Right cardiac atrium (tissue), 5 donors: ENCODE measurements at regions not wholly inside any gene's neighbourhood (a gene's known extent, or its start where the extent isn't known, plus 50 kb on each side); places are given as distances from the start of the nearest gene placed in this dataset.

Source experiments
- ATAC-seq, 2 donors: fragments of 200-7000 bp; cut with Tn5 transposase; one replicate each; pipeline versions ENCODE4 v1.8.0 to v1.9.1; 2020; ENCODE audit warnings: moderate library complexity in 2 of 2, mild to moderate bottlenecking in 1 of 2
- DNase-seq, 3 donors: peaks; one replicate each; pipeline ENCODE4 v3.0.0-alpha.2; 2020
- H3K27ac ChIP-seq: one replicate; pipeline ENCODE4 v1.5.1; 2013; ENCODE audit warnings: mild to moderate bottlenecking, low read length, control low read depth, moderate library complexity
- H3K27me3 ChIP-seq: one replicate; pipeline ENCODE4 v1.6.1; 2013; ENCODE audit not compliant: control insufficient read depth, insufficient read depth
- H3K4me1 ChIP-seq: one replicate; pipeline ENCODE4 v1.6.1; 2013; ENCODE audit warnings: low read length; ENCODE audit not compliant: control insufficient read depth, insufficient read depth
- H3K4me3 ChIP-seq: one replicate; pipeline ENCODE4 v1.5.1; 2013; ENCODE audit warnings: low read length, control low read depth
- H3K9me3 ChIP-seq: one replicate; pipeline ENCODE4 v1.6.1; 2013; ENCODE audit warnings: low read length; ENCODE audit not compliant: control insufficient read depth
- WGBS: extraction: QIAGEN DNeasy Blood & Tissue Kit; methylation state at CpG from one replicate; pipeline ENCODE4 v1.1.7; 2013; 5-methylcytosine and 5-hydroxymethylcytosine counted together
- intact Hi-C, 4 donors: fragments of 100-400 bp; cut with DNase I; formaldehyde crosslinking; loops; one replicate each; pipeline versions ENCODE4 v1.11.0 to v1.14.0; 2022 to 2023
- donor health status: healthy with polysubstance abuse.
- donor health status: DM: no; HTN: yes; CAD: no.
- donor health status: DM: no; HTN: no; CAD: no.
- donor health status: DM: no; HTN: yes; CAD: no; lungs with severe emphysema.
- donor health status: DM: yes; HTN: yes; CAD: no.

DNA sequence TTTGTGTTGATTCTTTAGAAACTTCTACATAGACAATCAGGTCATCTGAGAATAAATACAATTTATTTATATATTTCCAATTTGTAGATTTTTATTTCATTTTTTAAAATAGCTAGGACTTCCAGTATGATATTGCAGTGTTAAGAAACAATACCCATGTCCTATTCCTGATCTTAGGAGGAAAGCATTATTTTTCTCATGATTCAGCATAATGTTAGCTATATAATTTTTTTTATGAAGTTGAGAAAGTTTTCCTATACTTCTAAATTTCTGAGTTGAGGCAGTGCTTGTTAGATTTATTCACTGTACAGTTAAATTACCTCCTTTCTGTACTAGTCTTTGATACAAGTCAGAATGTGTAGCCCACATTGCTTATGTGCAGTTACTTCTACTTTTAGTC lies 595.7 kb upstream of the HS6ST1 start:
- DNase-seq: no peak
- Histone ChIP-seq H3K9me3 (no peaks in the 10 kb centered on the region), H3K4me3 (no peak overlapping the region), H3K27ac (no peak overlapping the region), H3K4me1 (no peaks in the 10 kb centered on the region), H3K27me3 (no peaks in the 10 kb centered on the region)
- intact Hi-C loops: no loop called here
- ATAC-seq: no peak

DNA sequence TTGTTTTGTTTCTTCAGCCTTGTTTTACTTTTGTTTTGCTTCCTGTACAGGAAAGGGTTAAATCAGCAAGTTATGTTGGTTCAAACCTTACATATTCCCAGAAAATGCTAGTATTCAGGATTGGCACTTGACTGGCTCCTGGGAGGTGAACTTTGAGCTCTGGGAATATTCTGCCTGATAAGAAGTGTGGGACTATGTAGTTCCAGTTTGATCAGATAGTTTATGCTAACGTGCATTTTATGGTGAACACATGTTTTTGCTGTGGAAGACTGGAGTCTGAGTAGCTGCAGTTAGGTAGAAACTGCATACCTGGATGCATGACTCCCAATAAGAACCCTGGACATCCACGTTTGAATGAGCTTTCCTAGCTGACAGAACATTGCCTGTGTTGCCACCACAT lies 603.1 kb upstream of the HS6ST1 start:
- H3K9me3 ChIP-seq: no peaks in the 10 kb centered on the region
- no peaks in the 10 kb centered on the region for H3K27me3 ChIP-seq
- 16% methylated on average over 2 of the region's 2 CpGs for WGBS
- H3K4me3 ChIP-seq: no peak overlapping the region
- no peaks in the 10 kb centered on the region for H3K4me1 ChIP-seq
- intact Hi-C loops: no loop called here
- no peak overlapping the region for H3K27ac ChIP-seq
- ATAC-seq: no peak
- DNase-seq: no peak

DNA sequence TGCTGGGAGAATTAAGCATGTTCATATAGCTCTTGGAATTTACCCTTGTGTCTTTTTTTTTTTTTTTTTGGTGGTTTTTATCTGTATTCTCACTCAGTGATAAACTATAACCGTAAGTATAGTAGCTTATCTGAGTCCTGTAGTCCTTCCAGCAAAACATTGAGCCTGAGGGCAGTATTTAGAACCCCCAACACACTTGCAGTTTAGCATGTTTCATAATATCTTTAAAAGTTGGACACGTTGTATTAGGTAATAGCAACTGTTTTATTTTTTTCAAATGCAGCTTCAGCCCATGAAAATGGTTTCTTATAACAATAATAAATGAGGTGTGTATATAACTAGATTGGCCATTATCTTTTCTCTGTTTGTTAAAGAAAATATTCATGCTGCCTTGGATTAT lies 603.5 kb upstream of the HS6ST1 start:
- no peak for DNase-seq
- ATAC-seq: no peak
- no peak overlapping the region for H3K4me3 ChIP-seq
- H3K9me3 ChIP-seq: no peaks in the 10 kb centered on the region
- no peak overlapping the region for H3K27ac ChIP-seq
- intact Hi-C loops: no loop called here
- H3K27me3 ChIP-seq: no peaks in the 10 kb centered on the region
- no peaks in the 10 kb centered on the region for H3K4me1 ChIP-seq
- WGBS: 20% methylated on average over 2 of the region's 2 CpGs

DNA sequence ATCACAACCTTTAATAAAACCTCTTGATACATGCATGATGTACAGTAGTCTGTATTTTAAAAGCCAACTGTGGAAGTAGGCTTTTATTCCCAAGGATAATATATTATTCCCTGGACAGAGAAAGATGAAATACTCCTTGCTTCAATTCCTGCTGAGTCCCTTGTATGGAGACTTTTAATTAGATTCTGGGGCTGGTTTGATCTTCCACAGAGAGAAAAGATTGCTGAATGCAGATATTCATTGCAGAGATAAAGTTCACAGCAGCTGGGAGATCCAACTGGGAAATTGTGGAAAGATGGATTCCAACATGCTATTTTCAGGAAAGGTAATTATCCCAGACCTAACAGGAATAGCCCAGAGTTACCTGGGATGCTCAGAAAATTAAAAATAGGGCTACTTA lies 607.0 kb upstream of the HS6ST1 start:
- DNase-seq: no peak
- Histone ChIP-seq H3K27ac (no peak overlapping the region), H3K4me3 (no peak overlapping the region), H3K4me1 (no peaks in the 10 kb centered on the region), H3K9me3 (no peaks in the 10 kb centered on the region), H3K27me3 (no peaks in the 10 kb centered on the region)
- no peak for ATAC-seq
- intact Hi-C loops: no loop called here

DNA sequence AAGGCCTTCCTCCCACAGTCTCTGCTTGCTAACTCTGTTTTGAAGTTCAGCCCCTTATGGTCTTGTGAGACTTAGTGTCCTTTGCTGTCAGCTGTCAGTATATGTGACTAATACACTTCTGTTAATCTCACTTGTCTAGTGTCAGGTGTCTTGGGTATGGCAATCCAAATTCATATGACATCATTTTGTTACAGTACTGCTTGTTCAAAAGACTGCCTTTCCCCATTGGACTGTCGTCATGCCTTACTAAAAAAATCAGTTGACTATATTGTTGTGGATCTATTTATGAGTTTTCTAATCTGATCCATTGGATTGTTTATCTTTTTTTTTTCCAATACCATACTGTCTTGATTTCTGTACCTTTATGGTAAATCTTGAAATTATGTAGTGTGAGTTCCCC lies 611.4 kb upstream of the HS6ST1 start:
- no peaks in the 10 kb centered on the region for H3K27me3 ChIP-seq
- no peak overlapping the region for H3K27ac ChIP-seq
- no peaks in the 10 kb centered on the region for H3K9me3 ChIP-seq
- ATAC-seq: no peak
- no peak overlapping the region for H3K4me3 ChIP-seq
- intact Hi-C loops: no loop called here
- H3K4me1 ChIP-seq: no peaks in the 10 kb centered on the region
- no peak for DNase-seq
- WGBS: 77% methylated on average over 1 of the region's 1 CpG

DNA sequence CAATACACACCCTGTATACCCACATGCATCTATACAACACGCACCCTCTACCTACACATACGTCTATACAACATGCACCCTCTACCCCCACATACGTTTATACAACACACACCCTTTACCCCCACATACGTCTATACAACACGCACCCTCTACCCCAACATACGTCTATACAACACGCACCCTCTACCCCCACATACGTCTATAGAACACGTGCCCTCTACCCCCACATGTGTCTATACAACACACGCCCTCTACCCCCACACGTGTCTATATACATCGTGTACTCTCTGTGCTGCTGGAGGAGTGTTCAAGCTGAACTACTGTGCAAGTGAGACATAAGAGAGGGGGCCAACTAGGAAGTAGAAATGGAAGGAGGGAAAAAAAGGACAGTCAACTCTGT lies 621.7 kb upstream of the HS6ST1 start:
- no peak for DNase-seq
- intact Hi-C loops: no loop called here

DNA sequence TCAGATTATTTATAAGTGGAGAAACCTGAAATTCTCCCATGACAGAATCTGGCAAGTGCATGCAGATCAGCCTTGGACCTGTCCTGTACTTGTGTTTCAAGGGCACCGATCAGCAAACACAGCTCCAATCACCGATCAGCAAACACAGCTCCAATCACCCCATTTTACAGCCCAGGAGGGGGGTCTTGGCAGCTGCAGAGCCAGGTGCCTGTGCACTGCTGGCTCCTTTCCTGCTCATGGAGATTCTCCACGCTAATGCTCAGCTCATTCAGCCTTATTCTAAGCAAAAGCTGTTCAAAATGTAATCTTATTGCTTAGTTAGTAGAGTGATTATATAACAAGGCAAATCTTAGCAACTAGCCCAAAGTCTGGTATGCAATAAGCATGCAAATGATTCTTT lies 623.1 kb upstream of the HS6ST1 start:
- H3K27me3 ChIP-seq: no peaks in the 10 kb centered on the region
- no peaks in the 10 kb centered on the region for H3K9me3 ChIP-seq
- WGBS: 56% methylated on average over 3 of the region's 3 CpGs
- H3K4me3 ChIP-seq: no peak overlapping the region
- DNase-seq (no peak), ATAC-seq (no peak)
- no peak overlapping the region for H3K27ac ChIP-seq
- H3K4me1 ChIP-seq: no peaks in the 10 kb centered on the region
- intact Hi-C loops: no loop called here

More for the DNA sequence above, 621.7 kb upstream of the HS6ST1 start:
- no peaks in the 10 kb centered on the region for H3K9me3 ChIP-seq
- no peaks in the 10 kb centered on the region for H3K4me1 ChIP-seq
- H3K27ac ChIP-seq: no peak overlapping the region
- no peaks in the 10 kb centered on the region for H3K27me3 ChIP-seq
- WGBS: 92% methylated on average over 12 of the region's 12 CpGs
- no peak for ATAC-seq
- no peak overlapping the region for H3K4me3 ChIP-seq

DNA sequence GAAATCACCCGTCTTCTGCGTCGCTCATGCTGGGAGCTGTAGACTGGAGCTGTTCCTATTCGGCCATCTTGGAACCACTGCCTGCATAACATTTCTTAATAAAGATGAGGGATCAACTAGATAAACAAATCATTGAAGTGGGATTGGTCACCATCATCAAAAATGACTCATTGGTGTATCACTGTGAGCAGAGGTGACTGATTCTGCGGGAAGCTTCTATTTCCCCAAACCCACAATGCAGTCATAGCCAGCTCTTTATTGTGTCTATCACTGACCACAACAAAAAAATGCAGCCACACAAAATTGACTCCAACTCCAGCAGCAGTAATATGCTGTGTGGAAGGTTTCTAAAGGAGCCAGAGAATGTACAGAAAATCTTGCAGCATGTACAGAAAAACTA lies 630.7 kb upstream of the HS6ST1 start:
- H3K27ac ChIP-seq: no peak overlapping the region
- DNase-seq (no peak), ATAC-seq (no peak)
- intact Hi-C loops: no loop called here
- H3K27me3 ChIP-seq: no peaks in the 10 kb centered on the region
- H3K4me1 ChIP-seq: no peaks in the 10 kb centered on the region
- no peaks in the 10 kb centered on the region for H3K9me3 ChIP-seq
- 98% methylated on average over 5 of the region's 5 CpGs for WGBS
- no peak overlapping the region for H3K4me3 ChIP-seq

DNA sequence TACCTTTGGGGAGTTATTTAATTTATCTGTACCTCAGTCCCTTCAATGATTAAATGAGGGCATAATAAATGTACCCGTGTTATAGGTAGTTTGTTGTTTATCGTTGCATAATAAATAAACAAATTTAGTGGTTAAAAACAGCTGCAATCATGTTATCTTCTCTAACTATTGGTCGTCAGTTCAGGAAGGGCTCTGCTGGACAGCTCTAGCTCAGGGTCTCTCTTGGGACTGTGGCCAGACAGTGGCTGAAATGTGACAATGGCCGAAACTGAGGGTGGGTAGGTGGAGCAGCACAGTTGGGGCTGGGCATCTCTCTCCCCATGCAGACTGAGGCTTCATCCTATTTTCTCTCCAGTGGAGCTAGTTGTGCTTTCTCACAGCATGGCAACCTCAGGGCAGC lies 632.1 kb upstream of the HS6ST1 start:
- H3K27me3 ChIP-seq: no peaks in the 10 kb centered on the region
- no peaks in the 10 kb centered on the region for H3K4me1 ChIP-seq
- no peaks in the 10 kb centered on the region for H3K9me3 ChIP-seq
- H3K27ac ChIP-seq: no peak overlapping the region
- H3K4me3 ChIP-seq: no peak overlapping the region
- no peak for ATAC-seq
- 51% methylated on average over 4 of the region's 4 CpGs for WGBS
- peak in 1 of 3 donors; percentile 11 for DNase-seq
- intact Hi-C loops: no loop called here

DNA sequence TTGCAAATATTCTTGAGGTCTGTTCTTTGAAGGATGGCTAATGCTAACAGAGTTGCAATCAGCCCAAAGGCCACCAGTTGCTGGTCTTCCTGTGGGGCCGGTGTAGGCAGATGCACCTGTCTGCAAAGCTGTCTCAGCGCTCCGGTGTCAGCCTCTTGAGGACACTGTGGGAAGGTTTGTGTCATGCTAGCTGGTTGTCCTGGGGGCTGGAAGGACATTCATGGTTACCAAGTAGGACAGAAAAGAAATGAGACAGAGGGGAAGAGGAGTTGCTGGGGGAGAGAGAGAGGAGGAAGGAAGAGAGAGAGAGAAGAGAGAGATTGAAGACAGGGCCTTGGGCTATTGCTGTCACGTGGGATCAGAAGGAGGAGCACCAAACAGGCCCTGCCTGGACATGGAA lies 639.6 kb upstream of the HS6ST1 start:
- H3K27ac ChIP-seq: no peak overlapping the region
- intact Hi-C loops: no loop called here
- no peaks in the 10 kb centered on the region for H3K9me3 ChIP-seq
- no peak overlapping the region for H3K4me3 ChIP-seq
- 85% methylated on average over 4 of the region's 4 CpGs for WGBS
- DNase-seq: no peak
- no peaks in the 10 kb centered on the region for H3K27me3 ChIP-seq
- no peak for ATAC-seq
- H3K4me1 ChIP-seq: no peaks in the 10 kb centered on the region

DNA sequence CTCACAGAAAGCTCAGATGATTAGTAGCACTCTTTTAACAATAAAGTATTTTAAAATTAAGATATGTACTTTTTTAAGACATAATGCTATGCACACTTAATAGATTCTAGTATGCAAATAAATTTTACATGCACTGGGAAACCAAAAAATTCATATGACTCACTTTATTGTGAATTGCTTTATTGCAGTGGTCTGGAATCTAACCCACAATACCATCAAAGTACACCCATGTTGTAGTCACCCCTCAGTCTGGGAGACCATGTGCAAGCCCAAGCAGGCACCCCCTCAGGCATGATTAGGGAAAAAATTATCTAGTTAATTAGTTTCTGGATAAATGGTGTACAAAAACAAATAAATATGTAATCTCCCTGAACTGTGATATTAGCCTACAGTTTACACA lies 649.0 kb upstream of the HS6ST1 start:
- Histone ChIP-seq H3K27me3 (no peaks in the 10 kb centered on the region), H3K9me3 (no peaks in the 10 kb centered on the region), H3K4me1 (no peaks in the 10 kb centered on the region), H3K27ac (no peak overlapping the region), H3K4me3 (no peak overlapping the region)
- DNase-seq (no peak), ATAC-seq (no peak)
- intact Hi-C loops: no loop called here

DNA sequence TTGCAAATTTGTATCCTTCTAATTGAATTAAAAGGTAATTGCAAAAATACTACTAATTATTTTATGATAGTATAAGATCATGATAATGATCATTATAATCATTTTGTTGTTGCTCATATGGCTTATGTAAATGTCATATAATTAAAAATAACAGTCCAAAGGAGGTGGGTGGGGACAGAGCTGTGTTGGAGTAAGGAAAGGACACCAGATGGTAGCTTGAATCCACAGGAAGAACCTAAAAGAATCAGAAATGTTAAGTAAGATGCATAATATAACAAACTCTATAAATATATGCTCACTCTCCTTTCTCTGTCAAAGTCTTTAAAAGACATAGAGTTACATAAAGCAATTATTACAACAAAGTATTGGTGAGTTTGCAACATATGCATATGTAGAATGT lies 650.7 kb upstream of the HS6ST1 start:
- H3K9me3 ChIP-seq: no peaks in the 10 kb centered on the region
- H3K27ac ChIP-seq: no peak overlapping the region
- H3K27me3 ChIP-seq: no peaks in the 10 kb centered on the region
- DNase-seq (no peak), ATAC-seq (no peak)
- H3K4me1 ChIP-seq: no peaks in the 10 kb centered on the region
- H3K4me3 ChIP-seq: no peak overlapping the region
- intact Hi-C loops: no loop called here
